ENCODE measurements at regions not wholly inside any gene's neighbourhood (a gene's known extent, or its start where the extent isn't known, plus 50 kb on each side); places are given as distances from the start of the nearest gene placed in this dataset.
A peak's percentile ranks its signal among the peaks of the same experiment; 100 is the strongest.

DNA sequence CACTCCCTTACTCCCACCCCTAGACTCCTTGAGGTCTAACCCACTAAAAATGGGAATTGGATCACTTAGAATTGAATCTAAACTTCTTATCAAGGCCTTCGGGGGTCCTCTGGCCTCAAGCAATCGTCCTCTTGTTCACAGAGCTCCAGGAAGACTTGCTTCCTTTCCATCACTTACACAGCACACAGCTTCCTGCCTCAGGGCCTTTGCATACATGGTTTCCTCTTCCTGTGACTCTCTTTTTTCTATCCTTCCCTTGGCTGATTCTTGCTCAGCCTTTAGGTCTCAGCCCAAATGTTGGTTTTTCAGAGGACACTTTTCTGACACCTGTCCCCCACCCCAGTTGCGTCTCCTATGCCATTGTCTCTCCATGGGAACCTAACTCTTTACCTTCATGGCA, 50.0 kb upstream of the ALDH1B1 start:
- no peaks in the 10 kb centered on the region for H3K27me3 ChIP-seq
- H3K4me1 ChIP-seq, result peaks cover 0 to 3% (median 0%) of the 10 kb centered on the region in 4 donors
- DNase-seq, result no peak
- intact Hi-C loops (cut with DNase I; ENCODE audit: low total_unique reads), result no loop called here
- no peak overlapping the region for H3K4me3 ChIP-seq
- TF ChIP-seq, protein P1, sequence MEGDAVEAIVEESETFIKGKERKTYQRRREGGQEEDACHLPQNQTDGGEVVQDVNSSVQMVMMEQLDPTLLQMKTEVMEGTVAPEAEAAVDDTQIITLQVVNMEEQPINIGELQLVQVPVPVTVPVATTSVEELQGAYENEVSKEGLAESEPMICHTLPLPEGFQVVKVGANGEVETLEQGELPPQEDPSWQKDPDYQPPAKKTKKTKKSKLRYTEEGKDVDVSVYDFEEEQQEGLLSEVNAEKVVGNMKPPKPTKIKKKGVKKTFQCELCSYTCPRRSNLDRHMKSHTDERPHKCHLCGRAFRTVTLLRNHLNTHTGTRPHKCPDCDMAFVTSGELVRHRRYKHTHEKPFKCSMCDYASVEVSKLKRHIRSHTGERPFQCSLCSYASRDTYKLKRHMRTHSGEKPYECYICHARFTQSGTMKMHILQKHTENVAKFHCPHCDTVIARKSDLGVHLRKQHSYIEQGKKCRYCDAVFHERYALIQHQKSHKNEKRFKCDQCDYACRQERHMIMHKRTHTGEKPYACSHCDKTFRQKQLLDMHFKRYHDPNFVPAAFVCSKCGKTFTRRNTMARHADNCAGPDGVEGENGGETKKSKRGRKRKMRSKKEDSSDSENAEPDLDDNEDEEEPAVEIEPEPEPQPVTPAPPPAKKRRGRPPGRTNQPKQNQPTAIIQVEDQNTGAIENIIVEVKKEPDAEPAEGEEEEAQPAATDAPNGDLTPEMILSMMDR (IDR thresholded peaks at IDR 0.05), result no peak
- H3K27ac ChIP-seq, result no peak overlapping the region
- no peaks in the 10 kb centered on the region for H3K9me3 ChIP-seq
- H3K36me3 ChIP-seq, result no peaks in the 10 kb centered on the region

DNA sequence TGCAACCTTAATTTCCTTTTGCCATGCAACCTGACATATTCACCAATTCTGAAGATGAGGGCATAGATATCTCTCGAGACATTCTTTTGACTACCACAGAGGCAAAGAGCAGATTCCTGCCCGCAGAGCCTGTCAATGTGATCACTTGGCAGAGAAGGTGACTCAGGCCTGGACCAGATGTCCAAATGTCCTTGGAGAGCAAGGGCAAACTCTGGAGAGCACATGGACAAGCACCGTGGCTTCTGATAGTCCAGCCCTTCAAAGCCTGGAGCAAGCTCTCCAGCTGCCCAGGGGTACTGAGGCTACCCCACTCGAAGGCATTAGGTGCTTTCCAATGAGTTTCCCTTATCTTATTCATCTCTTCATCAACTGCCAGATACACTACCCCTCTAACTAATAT, 50.4 kb upstream of the ALDH1B1 start:
- intact Hi-C loops (cut with DNase I; ENCODE audit: low total_unique reads), result no loop called here
- H3K4me3 ChIP-seq, result no peak overlapping the region

DNA sequence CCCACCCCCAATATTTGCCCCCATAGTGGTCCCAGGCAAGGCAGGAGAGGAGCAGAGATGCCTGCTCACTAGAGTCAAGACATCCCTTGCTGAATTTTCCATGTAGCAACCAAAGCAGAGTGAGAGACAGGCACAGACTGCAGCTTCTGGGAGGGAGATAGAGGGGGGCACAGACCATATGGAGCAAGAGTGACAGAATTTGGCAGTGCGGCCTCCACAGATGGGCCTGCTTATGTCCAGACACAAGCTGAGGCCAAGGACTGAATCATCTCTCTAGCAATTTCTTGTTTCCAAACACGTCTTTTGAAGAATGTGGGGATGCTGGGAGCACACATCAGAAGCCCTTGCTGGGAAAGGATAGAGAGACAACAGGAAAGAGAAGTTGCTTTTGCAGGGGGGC, 53.0 kb upstream of the ALDH1B1 start:
- no peak for DNase-seq
- no peaks in the 10 kb centered on the region for H3K9me3 ChIP-seq
- no peaks in the 10 kb centered on the region for H3K36me3 ChIP-seq
- intact Hi-C loops (cut with DNase I; ENCODE audit: low total_unique reads), result loop anchor here (10.0 kb wide), 1 partner anchor 55 kb away; no protein-coding TSS in a partner anchor
- no peak overlapping the region for H3K27ac ChIP-seq
- H3K4me3 ChIP-seq, result no peak overlapping the region
- H3K4me1 ChIP-seq, result peaks cover 0 to 3% (median 0%) of the 10 kb centered on the region in 4 donors
- no peaks in the 10 kb centered on the region for H3K27me3 ChIP-seq
- TF ChIP-seq, protein P1 (IDR thresholded peaks at IDR 0.05), result no peak

More for the DNA sequence above, 50.4 kb upstream of the ALDH1B1 start:
- TF ChIP-seq, protein P1 (IDR thresholded peaks at IDR 0.05), result no peak
- Histone ChIP-seq H3K9me3 (no peaks in the 10 kb centered on the region), H3K36me3 (no peaks in the 10 kb centered on the region), H3K27me3 (no peaks in the 10 kb centered on the region), H3K27ac (no peak overlapping the region), H3K4me1 (peaks cover 0 to 3% (median 0%) of the 10 kb centered on the region in 4 donors)
- peak in 1 of 2 donors; percentile 27 for DNase-seq

DNA sequence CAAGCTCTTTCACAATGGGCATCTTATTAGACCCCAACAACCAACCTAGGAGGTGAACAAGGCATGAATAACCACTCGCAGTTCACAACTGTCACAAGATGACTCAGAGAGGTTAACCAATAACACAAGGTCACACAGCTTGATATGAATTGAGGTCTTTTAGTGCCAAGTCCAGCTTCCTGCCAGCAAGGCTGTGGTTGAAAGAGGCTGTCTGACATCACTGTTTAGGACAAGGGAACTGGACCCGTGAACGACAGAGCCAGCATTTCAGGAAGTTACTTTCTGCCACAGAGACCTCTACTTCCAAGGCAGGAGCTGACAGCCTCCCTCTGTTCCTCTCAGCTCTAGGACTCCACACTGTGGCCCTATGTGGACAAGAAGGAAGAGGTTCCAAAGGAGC, 53.4 kb upstream of the ALDH1B1 start:
- no peaks in the 10 kb centered on the region for H3K9me3 ChIP-seq
- no peak overlapping the region for H3K27ac ChIP-seq
- no peak for DNase-seq
- intact Hi-C loops (cut with DNase I; ENCODE audit: low total_unique reads), result loop anchor here (10.0 kb wide), 1 partner anchor 54 kb away; no protein-coding TSS in a partner anchor
- H3K4me1 ChIP-seq, result peaks cover 0 to 3% (median 0%) of the 10 kb centered on the region in 4 donors
- no peaks in the 10 kb centered on the region for H3K36me3 ChIP-seq
- no peaks in the 10 kb centered on the region for H3K27me3 ChIP-seq
- TF ChIP-seq, protein P1 (IDR thresholded peaks at IDR 0.05), result no peak
- no peak overlapping the region for H3K4me3 ChIP-seq

DNA sequence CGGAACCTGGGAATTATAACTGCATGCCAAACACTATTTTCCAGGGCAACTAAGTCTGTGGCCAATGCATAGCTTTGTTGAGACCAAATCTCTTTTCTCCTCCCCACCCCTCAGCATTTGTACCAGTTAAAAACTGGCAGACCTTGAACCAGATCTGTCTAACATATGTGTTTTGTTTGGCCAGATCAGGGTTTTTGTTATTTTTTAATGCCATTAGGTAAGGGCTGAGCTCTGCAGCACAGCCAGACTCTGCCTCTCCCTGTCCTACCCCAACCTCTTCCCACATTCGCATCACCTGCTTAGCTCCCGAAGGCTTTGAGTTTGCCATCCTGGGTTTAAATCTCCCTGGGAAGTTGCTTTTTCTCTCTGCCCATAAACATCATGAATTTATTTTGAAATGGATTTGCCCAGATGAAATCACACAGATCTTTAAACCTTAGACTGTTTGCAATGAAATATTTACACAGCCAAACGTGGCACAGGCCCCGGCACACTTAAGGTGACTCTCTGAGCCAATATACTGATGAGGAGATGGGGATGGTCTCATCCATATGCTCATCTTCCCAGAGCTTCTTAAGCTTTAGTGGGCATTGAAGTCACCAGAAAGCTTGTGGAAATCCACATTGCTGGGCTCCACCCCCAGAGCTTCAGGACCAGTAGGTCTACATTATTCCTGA, 54.0 kb upstream of the ALDH1B1 start:
- intact Hi-C loops (cut with DNase I; ENCODE audit: low total_unique reads), result loop anchor here (10.0 kb wide), 1 partner anchor 54 kb away; no protein-coding TSS in a partner anchor
- Histone ChIP-seq H3K36me3 (no peaks in the 10 kb centered on the region), H3K4me1 (peaks cover 0 to 3% (median 0%) of the 10 kb centered on the region in 4 donors), H3K4me3 (no peak overlapping the region), H3K27ac (no peak overlapping the region), H3K9me3 (no peaks in the 10 kb centered on the region), H3K27me3 (no peaks in the 10 kb centered on the region)
- no peak for DNase-seq
- TF ChIP-seq, protein P1 (IDR thresholded peaks at IDR 0.05), result no peak

Data from tibial artery (tissue), 4 donors.